Activated CD4-positive, alpha-beta memory T cell treated with anti-CD3 and anti-CD28 coated beads, Interleukin-2, amount 10 ng/mL, durations not matched to agents 7 days and 5 days (primary cell): ENCODE measurements at regions not wholly inside any gene's neighbourhood (a gene's known extent, or its start where the extent isn't known, plus 50 kb on each side); places are given as distances from the start of the nearest gene placed in this dataset.

Experiments used
- CTCF ChIA-PET: fragments of 350-600 bp; sonication (Branson Sonifier 250); formaldehyde crosslinking; loops from one replicate; lab custom pipeline; 2021; ENCODE audit warnings: antibody characterized with exemption, inconsistent platforms; lab: Charles Lee
- POLR2A ChIA-PET: fragments of 350-600 bp; sonication (Branson Sonifier 250); formaldehyde crosslinking; loops from one replicate; lab custom pipeline; 2021; ENCODE audit warnings: antibody characterized with exemption; lab: Charles Lee
- DNase-seq: peaks from one replicate; pipeline ENCODE4 v3.0.0-alpha.2; 2020
- H3K27ac Mint-ChIP-seq: one replicate; pipeline ENCODE4 v1.8.0; 2021; ENCODE audit warnings: mild to moderate bottlenecking, mixed read lengths
- H3K27me3 Mint-ChIP-seq: one replicate; pipeline ENCODE4 v1.8.0; 2021; ENCODE audit warnings: mixed read lengths
- H3K36me3 Mint-ChIP-seq: one replicate; pipeline ENCODE4 v1.8.0; 2021; ENCODE audit warnings: low read depth, mixed read lengths
- H3K4me1 Mint-ChIP-seq: one replicate; pipeline ENCODE4 v1.8.0; 2021; ENCODE audit warnings: mixed read lengths
- H3K4me3 Mint-ChIP-seq: one replicate; pipeline ENCODE4 v1.8.0; 2021; ENCODE audit warnings: mild to moderate bottlenecking, mixed read lengths
- H3K9me3 Mint-ChIP-seq: one replicate; pipeline ENCODE4 v1.8.0; 2021; ENCODE audit warnings: mixed read lengths

GRCh38 chr5:73370640-73371583 is 77.7 kb downstream of the FOXD1 start:
- H3K27ac Mint-ChIP-seq = no peak overlapping the region
- no peaks in the 10 kb centered on the region for H3K4me1 Mint-ChIP-seq
- H3K27me3 Mint-ChIP-seq = peaks cover 27% of the 10 kb centered on the region
- DNase-seq = no peak
- ChIA-PET CTCF (no interaction called here), POLR2A (no interaction called here)
- no peaks in the 10 kb centered on the region for H3K36me3 Mint-ChIP-seq
- no peak overlapping the region for H3K4me3 Mint-ChIP-seq
- H3K9me3 Mint-ChIP-seq = no peaks in the 10 kb centered on the region

GRCh38 chr5:73370095-73370494 is 78.5 kb downstream of the FOXD1 start:
- ChIA-PET POLR2A (no interaction called here), CTCF (no interaction called here)

GRCh38 chr5:73369278-73369677 is 79.3 kb downstream of the FOXD1 start:
- Mint-ChIP-seq H3K36me3 (no peaks in the 10 kb centered on the region), H3K9me3 (no peaks in the 10 kb centered on the region), H3K4me1 (no peaks in the 10 kb centered on the region), H3K27me3 (peaks cover 16% of the 10 kb centered on the region), H3K4me3 (no peak overlapping the region), H3K27ac (no peak overlapping the region)
- no peak for DNase-seq
- CTCF ChIA-PET = no interaction called here
- POLR2A ChIA-PET = no interaction called here

More at GRCh38 chr5:73370095-73370494, 78.5 kb downstream of the FOXD1 start:
- Mint-ChIP-seq H3K27ac (no peak overlapping the region), H3K4me1 (no peaks in the 10 kb centered on the region), H3K4me3 (no peak overlapping the region), H3K36me3 (no peaks in the 10 kb centered on the region), H3K27me3 (peaks cover 21% of the 10 kb centered on the region), H3K9me3 (no peaks in the 10 kb centered on the region)
- no peak for DNase-seq

- DNase-seq = no peak
- no peaks in the 10 kb centered on the region for H3K9me3 Mint-ChIP-seq
- ChIA-PET POLR2A (no interaction called here), CTCF (no interaction called here)
- no peak overlapping the region for H3K27ac Mint-ChIP-seq
- no peaks in the 10 kb centered on the region for H3K36me3 Mint-ChIP-seq
- no peaks in the 10 kb centered on the region for H3K4me1 Mint-ChIP-seq
- H3K4me3 Mint-ChIP-seq = no peak overlapping the region
- peaks cover 12% of the 10 kb centered on the region for H3K27me3 Mint-ChIP-seq
These were observed 80.9 kb downstream of the FOXD1 start for GRCh38 chr5:73367650-73368049.

- CTCF ChIA-PET = no interaction called here
- H3K27ac Mint-ChIP-seq = no peak overlapping the region
- H3K4me3 Mint-ChIP-seq = no peak overlapping the region
These were observed 82.4 kb downstream of the FOXD1 start for GRCh38 chr5:73365990-73366667.

GRCh38 chr5:73365301-73365853 is 83.2 kb downstream of the FOXD1 start:
- no peak for DNase-seq
- Mint-ChIP-seq H3K36me3 (no peaks in the 10 kb centered on the region), H3K27ac (no peak overlapping the region), H3K4me1 (no peaks in the 10 kb centered on the region), H3K27me3 (peaks cover 11% of the 10 kb centered on the region), H3K9me3 (no peaks in the 10 kb centered on the region), H3K4me3 (no peak overlapping the region)
- CTCF ChIA-PET = no interaction called here
- POLR2A ChIA-PET = interaction anchor here (0.6 kb wide), 1 partner anchor 120 kb away, joined by 3 read pairs; no protein-coding TSS in a partner anchor

More at GRCh38 chr5:73365990-73366667, 82.4 kb downstream of the FOXD1 start:
- POLR2A ChIA-PET = no interaction called here
- Mint-ChIP-seq H3K4me1 (no peaks in the 10 kb centered on the region), H3K36me3 (no peaks in the 10 kb centered on the region), H3K9me3 (no peaks in the 10 kb centered on the region), H3K27me3 (peaks cover 12% of the 10 kb centered on the region)
- DNase-seq = no peak

- Mint-ChIP-seq H3K9me3 (no peaks in the 10 kb centered on the region), H3K4me3 (no peak overlapping the region), H3K27ac (no peak overlapping the region), H3K27me3 (peaks cover 15% of the 10 kb centered on the region), H3K36me3 (no peaks in the 10 kb centered on the region), H3K4me1 (no peaks in the 10 kb centered on the region)
- no peak for DNase-seq
- POLR2A ChIA-PET = no interaction called here
- CTCF ChIA-PET = no interaction called here
These were observed 84.5 kb downstream of the FOXD1 start for GRCh38 chr5:73363911-73364730.

GRCh38 chr5:73359395-73359794 is 89.2 kb downstream of the FOXD1 start:
- no peaks in the 10 kb centered on the region for H3K9me3 Mint-ChIP-seq
- no peaks in the 10 kb centered on the region for H3K4me1 Mint-ChIP-seq
- ChIA-PET CTCF (no interaction called here), POLR2A (no interaction called here)
- H3K4me3 Mint-ChIP-seq = no peak overlapping the region
- no peak overlapping the region for H3K27ac Mint-ChIP-seq
- no peaks in the 10 kb centered on the region for H3K36me3 Mint-ChIP-seq
- peaks cover 26% of the 10 kb centered on the region for H3K27me3 Mint-ChIP-seq
- DNase-seq = no peak

GRCh38 chr5:73358366-73358765 is 90.2 kb downstream of the FOXD1 start:
- H3K27ac Mint-ChIP-seq = no peak overlapping the region
- no peaks in the 10 kb centered on the region for H3K36me3 Mint-ChIP-seq
- no peak overlapping the region for H3K4me3 Mint-ChIP-seq
- ChIA-PET POLR2A (no interaction called here), CTCF (no interaction called here)
- H3K27me3 Mint-ChIP-seq = peaks cover 26% of the 10 kb centered on the region
- H3K9me3 Mint-ChIP-seq = no peaks in the 10 kb centered on the region
- DNase-seq = no peak
- H3K4me1 Mint-ChIP-seq = no peaks in the 10 kb centered on the region

GRCh38 chr5:73357576-73357975 is 91.0 kb downstream of the FOXD1 start:
- no peak for DNase-seq
- POLR2A ChIA-PET = no interaction called here
- H3K36me3 Mint-ChIP-seq = no peaks in the 10 kb centered on the region
- no peak overlapping the region for H3K27ac Mint-ChIP-seq
- no peak overlapping the region for H3K4me3 Mint-ChIP-seq
- peaks cover 27% of the 10 kb centered on the region for H3K27me3 Mint-ChIP-seq
- CTCF ChIA-PET = no interaction called here
- H3K9me3 Mint-ChIP-seq = no peaks in the 10 kb centered on the region
- H3K4me1 Mint-ChIP-seq = no peaks in the 10 kb centered on the region

- Mint-ChIP-seq H3K36me3 (no peaks in the 10 kb centered on the region), H3K27ac (no peak overlapping the region), H3K4me3 (no peak overlapping the region), H3K4me1 (no peaks in the 10 kb centered on the region), H3K27me3 (peaks cover 37% of the 10 kb centered on the region), H3K9me3 (peaks cover 4% of the 10 kb centered on the region)
- ChIA-PET CTCF (no interaction called here), POLR2A (no interaction called here)
- DNase-seq = no peak
These were observed 93.5 kb downstream of the FOXD1 start for GRCh38 chr5:73355108-73355507.

GRCh38 chr5:73354406-73354805 is 94.2 kb downstream of the FOXD1 start:
- H3K4me1 Mint-ChIP-seq = no peaks in the 10 kb centered on the region
- H3K36me3 Mint-ChIP-seq = no peaks in the 10 kb centered on the region
- ChIA-PET CTCF (no interaction called here), POLR2A (no interaction called here)
- no peak overlapping the region for H3K27ac Mint-ChIP-seq
- H3K4me3 Mint-ChIP-seq = no peak overlapping the region
- peaks cover 4% of the 10 kb centered on the region for H3K9me3 Mint-ChIP-seq
- no peak for DNase-seq
- peaks cover 40% of the 10 kb centered on the region for H3K27me3 Mint-ChIP-seq
